Liver (tissue), 3 donors: ENCODE measurements at regions not wholly inside any gene's neighbourhood (a gene's known extent, or its start where the extent isn't known, plus 50 kb on each side); places are given as distances from the start of the nearest gene placed in this dataset.

Experiments
- FOXA1 ChIP-seq: IDR thresholded peaks from 2 replicates; pipeline ENCODE4 v1.6.1; 2016; ENCODE audit warnings: antibody characterized with exemption
- GABPA ChIP-seq, 2 donors: IDR thresholded peaks in 1 of 2; conservative IDR thresholded peaks in 1 of 2; 2 replicates each; pipeline ENCODE4 v1.6.1; 2016; ENCODE audit warnings: antibody characterized with exemption in 2 of 2, mild to moderate bottlenecking in 1 of 2, moderate library complexity in 1 of 2
- HNF4A ChIP-seq, 2 donors: conservative IDR thresholded peaks; 2 replicates each; pipeline ENCODE4 v1.6.1; 2016; ENCODE audit warnings: antibody characterized with exemption in 2 of 2, mild to moderate bottlenecking in 2 of 2
- HNF4G ChIP-seq: IDR thresholded peaks from 2 replicates; pipeline ENCODE4 v1.6.1; 2016; ENCODE audit warnings: antibody characterized with exemption
- JUND ChIP-seq, 2 donors: IDR thresholded peaks; 2 replicates each; pipeline ENCODE4 v1.6.1; 2016; ENCODE audit warnings: antibody characterized with exemption in 2 of 2
- RAD21 ChIP-seq, 2 donors: IDR thresholded peaks; 2 replicates each; pipeline ENCODE4 v1.6.1; 2016; ENCODE audit warnings: antibody characterized with exemption in 2 of 2, mild to moderate bottlenecking in 2 of 2
- SP1 ChIP-seq: IDR thresholded peaks from 2 replicates; pipeline ENCODE4 v1.6.1; 2018; ENCODE audit warnings: antibody characterized with exemption, mild to moderate bottlenecking
- TAF1 ChIP-seq: conservative IDR thresholded peaks from 2 replicates; pipeline ENCODE4 v1.6.1; 2016; ENCODE audit warnings: antibody characterized with exemption, mild to moderate bottlenecking
- YY1 ChIP-seq: IDR thresholded peaks from 2 replicates; pipeline ENCODE4 v1.6.1; 2016; ENCODE audit warnings: antibody characterized with exemption, mild to moderate bottlenecking
- TF ChIP-seq, protein P1 (sequence below): fragments of 150-350 bp; IDR thresholded peaks from 2 replicates; pipeline ENCODE4 v1.5.1; 2017; ENCODE audit warnings: improper control_type of control experiment, low read depth, low read length; ENCODE audit not compliant: missing input control
- TF ChIP-seq, protein P2 (sequence below): IDR thresholded peaks from 2 replicates; pipeline ENCODE4 v1.6.1; 2016; ENCODE audit warnings: antibody characterized with exemption
- TF ChIP-seq, protein P3 (sequence below): IDR thresholded peaks from 2 replicates; pipeline ENCODE4 v1.6.1; 2016; ENCODE audit warnings: antibody characterized with exemption, mild to moderate bottlenecking
- TF ChIP-seq, protein P4 (sequence below): IDR thresholded peaks from 2 replicates; pipeline ENCODE4 v1.6.1; 2016; ENCODE audit warnings: antibody characterized with exemption
- TF ChIP-seq, protein P5 (sequence below): IDR thresholded peaks from 2 replicates; pipeline ENCODE4 v1.6.1; 2016; ENCODE audit warnings: antibody characterized with exemption
- donor health status: healthy.
- donor health status: healthy.

DNA sequence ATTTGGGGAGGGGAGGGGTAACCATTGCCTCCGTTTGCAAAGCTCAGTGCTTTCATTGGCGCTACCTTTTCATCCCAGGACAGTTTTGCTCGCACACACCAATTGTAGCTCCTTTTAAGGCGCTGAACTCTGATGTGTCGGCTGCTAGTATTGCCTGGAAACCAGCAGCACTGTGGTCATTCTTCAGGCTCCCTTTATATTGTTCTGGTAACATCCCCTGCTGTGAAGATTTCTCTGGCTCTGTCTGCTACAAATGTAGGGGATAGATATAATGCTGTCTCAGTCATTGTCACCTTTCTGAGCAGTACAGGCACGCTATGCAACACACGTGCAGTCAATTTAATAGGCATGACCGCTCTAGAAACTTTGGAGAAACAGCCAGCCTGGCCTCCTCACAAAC lies 172.9 kb upstream of the SASH1 start:
- TF ChIP-seq, protein P1, sequence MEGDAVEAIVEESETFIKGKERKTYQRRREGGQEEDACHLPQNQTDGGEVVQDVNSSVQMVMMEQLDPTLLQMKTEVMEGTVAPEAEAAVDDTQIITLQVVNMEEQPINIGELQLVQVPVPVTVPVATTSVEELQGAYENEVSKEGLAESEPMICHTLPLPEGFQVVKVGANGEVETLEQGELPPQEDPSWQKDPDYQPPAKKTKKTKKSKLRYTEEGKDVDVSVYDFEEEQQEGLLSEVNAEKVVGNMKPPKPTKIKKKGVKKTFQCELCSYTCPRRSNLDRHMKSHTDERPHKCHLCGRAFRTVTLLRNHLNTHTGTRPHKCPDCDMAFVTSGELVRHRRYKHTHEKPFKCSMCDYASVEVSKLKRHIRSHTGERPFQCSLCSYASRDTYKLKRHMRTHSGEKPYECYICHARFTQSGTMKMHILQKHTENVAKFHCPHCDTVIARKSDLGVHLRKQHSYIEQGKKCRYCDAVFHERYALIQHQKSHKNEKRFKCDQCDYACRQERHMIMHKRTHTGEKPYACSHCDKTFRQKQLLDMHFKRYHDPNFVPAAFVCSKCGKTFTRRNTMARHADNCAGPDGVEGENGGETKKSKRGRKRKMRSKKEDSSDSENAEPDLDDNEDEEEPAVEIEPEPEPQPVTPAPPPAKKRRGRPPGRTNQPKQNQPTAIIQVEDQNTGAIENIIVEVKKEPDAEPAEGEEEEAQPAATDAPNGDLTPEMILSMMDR = no peak
- TF ChIP-seq JUND (IDR thresholded peaks at IDR 0.05) = no peak
- TF ChIP-seq SP1 = no peak
- no peak for TF ChIP-seq FOXA1
- no peak for TF ChIP-seq GABPA (IDR thresholded peaks at IDR 0.05 in 1 of 2, conservative IDR thresholded peaks at IDR 0.05 in 1 of 2)
- TF ChIP-seq YY1 = no peak
- TF ChIP-seq HNF4G = no peak
- TF ChIP-seq, protein P2, sequence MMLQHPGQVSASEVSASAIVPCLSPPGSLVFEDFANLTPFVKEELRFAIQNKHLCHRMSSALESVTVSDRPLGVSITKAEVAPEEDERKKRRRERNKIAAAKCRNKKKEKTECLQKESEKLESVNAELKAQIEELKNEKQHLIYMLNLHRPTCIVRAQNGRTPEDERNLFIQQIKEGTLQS = no peak
- TF ChIP-seq RAD21 (IDR thresholded peaks at IDR 0.05) = no peak
- TF ChIP-seq, protein P3, sequence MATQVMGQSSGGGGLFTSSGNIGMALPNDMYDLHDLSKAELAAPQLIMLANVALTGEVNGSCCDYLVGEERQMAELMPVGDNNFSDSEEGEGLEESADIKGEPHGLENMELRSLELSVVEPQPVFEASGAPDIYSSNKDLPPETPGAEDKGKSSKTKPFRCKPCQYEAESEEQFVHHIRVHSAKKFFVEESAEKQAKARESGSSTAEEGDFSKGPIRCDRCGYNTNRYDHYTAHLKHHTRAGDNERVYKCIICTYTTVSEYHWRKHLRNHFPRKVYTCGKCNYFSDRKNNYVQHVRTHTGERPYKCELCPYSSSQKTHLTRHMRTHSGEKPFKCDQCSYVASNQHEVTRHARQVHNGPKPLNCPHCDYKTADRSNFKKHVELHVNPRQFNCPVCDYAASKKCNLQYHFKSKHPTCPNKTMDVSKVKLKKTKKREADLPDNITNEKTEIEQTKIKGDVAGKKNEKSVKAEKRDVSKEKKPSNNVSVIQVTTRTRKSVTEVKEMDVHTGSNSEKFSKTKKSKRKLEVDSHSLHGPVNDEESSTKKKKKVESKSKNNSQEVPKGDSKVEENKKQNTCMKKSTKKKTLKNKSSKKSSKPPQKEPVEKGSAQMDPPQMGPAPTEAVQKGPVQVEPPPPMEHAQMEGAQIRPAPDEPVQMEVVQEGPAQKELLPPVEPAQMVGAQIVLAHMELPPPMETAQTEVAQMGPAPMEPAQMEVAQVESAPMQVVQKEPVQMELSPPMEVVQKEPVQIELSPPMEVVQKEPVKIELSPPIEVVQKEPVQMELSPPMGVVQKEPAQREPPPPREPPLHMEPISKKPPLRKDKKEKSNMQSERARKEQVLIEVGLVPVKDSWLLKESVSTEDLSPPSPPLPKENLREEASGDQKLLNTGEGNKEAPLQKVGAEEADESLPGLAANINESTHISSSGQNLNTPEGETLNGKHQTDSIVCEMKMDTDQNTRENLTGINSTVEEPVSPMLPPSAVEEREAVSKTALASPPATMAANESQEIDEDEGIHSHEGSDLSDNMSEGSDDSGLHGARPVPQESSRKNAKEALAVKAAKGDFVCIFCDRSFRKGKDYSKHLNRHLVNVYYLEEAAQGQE = no peak
- TF ChIP-seq, protein P4, sequence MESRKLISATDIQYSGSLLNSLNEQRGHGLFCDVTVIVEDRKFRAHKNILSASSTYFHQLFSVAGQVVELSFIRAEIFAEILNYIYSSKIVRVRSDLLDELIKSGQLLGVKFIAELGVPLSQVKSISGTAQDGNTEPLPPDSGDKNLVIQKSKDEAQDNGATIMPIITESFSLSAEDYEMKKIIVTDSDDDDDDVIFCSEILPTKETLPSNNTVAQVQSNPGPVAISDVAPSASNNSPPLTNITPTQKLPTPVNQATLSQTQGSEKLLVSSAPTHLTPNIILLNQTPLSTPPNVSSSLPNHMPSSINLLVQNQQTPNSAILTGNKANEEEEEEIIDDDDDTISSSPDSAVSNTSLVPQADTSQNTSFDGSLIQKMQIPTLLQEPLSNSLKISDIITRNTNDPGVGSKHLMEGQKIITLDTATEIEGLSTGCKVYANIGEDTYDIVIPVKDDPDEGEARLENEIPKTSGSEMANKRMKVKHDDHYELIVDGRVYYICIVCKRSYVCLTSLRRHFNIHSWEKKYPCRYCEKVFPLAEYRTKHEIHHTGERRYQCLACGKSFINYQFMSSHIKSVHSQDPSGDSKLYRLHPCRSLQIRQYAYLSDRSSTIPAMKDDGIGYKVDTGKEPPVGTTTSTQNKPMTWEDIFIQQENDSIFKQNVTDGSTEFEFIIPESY = no peak
- no peak for TF ChIP-seq TAF1
- TF ChIP-seq, protein P5, sequence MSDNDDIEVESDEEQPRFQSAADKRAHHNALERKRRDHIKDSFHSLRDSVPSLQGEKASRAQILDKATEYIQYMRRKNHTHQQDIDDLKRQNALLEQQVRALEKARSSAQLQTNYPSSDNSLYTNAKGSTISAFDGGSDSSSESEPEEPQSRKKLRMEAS = no peak
- TF ChIP-seq HNF4A (conservative IDR thresholded peaks at IDR 0.05) = no peak
